ENCODE measurements at regions not wholly inside any gene's neighbourhood (a gene's known extent, or its start where the extent isn't known, plus 50 kb on each side); places are given as distances from the start of the nearest gene placed in this dataset.

DNA sequence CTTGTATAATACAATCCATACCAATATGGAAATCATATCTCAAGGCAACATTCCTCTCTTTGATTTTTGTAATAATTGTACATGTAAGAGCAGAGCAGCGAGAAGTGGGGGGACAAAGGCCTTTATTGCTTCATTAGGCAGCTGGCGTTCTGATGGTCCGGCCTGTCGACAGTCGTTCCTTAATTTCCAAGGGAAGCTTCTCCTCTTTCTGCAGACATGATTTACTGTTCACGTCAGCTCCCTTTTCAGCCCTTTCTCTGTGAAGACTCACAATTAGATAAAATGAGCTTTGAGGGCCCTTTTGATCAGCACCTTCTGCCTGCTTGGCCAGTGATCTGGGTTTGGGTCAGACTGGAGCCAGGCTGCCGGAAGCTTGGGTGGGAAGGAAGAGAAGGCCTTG is 65.6 kb upstream of the CTBP2 start:
- intact Hi-C loops (cut with micrococcal nuclease) (no loop called here), dilution Hi-C loops (cut with MboI; ENCODE audit: extremely low pct_ligation_motif_present, low sequenced_read_pairs) (no loop called here)
- H3K9ac ChIP-seq (replicated peaks; ENCODE audit: extremely low read depth, insufficient read depth, low read length) = no peak overlapping the region
- FAIRE-seq = no peak
- BruUV-seq (replicated peaks) = no TSS peak
- H4K20me1 ChIP-seq (replicated peaks; ENCODE audit: control insufficient read depth, extremely low read depth, insufficient read depth, low read length) = no peaks in the 10 kb centered on the region
- ChIA-PET POLR2A (no interaction called here), CTCF (no interaction called here)
- no peaks in the 10 kb centered on the region for H3K79me2 ChIP-seq (ENCODE audit: control insufficient read depth, insufficient read depth, low read length)
- H3K27ac ChIP-seq (ENCODE audit: insufficient read depth, low read depth, low read length) = no peak overlapping the region
- no peak for DNase-seq (ENCODE audit: low read depth, low spot score)
- no peak overlapping the region for H2AFZ ChIP-seq (ENCODE audit: low read depth, low read length)
- no peak overlapping the region for H3K4me2 ChIP-seq (ENCODE audit: insufficient read depth, low read length)
- no peaks in the 10 kb centered on the region for H3K27me3 ChIP-seq (ENCODE audit: control insufficient read depth in 2 of 2, insufficient read depth in 2 of 2, low read length in 2 of 2)
- H3K4me3 ChIP-seq (replicated peaks in 1 of 3; ENCODE audit: insufficient read depth in 1 of 3, low read depth in 1 of 3, low read length in 3 of 3) = no peak overlapping the region
- H3K36me3 ChIP-seq (ENCODE audit: control insufficient read depth in 2 of 2, extremely low read depth in 1 of 2, insufficient read depth in 2 of 2, low read length in 2 of 2) = no peaks in the 10 kb centered on the region
- no peaks in the 10 kb centered on the region for H3K9me3 ChIP-seq (replicated peaks; ENCODE audit: control insufficient read depth, insufficient read depth, low read length)
- H3K9me1 ChIP-seq (replicated peaks; ENCODE audit: control insufficient read depth, extremely low read depth, insufficient read depth, low read length) = no peaks in the 10 kb centered on the region
- no peak for TF ChIP-seq MYC (IDR thresholded peaks at IDR 0.05; ENCODE audit: low read depth, low read length)
- no peak for TF ChIP-seq EZH2 (IDR thresholded peaks at IDR 0.05; ENCODE audit: borderline replicate concordance, low read depth, low read length, severe bottlenecking)
- TF ChIP-seq GATA2 (IDR thresholded peaks at IDR 0.05; ENCODE audit: insufficient read depth, insufficient read length, low read depth, low read length) = no peak
- TF ChIP-seq FOS (IDR thresholded peaks at IDR 0.05; ENCODE audit: borderline replicate concordance, insufficient read depth, low read length) = no peak
- no peak for TF ChIP-seq JUN (IDR thresholded peaks at IDR 0.05; ENCODE audit: borderline replicate concordance, insufficient read depth, insufficient read length, low read depth)
- TF ChIP-seq, protein P1, sequence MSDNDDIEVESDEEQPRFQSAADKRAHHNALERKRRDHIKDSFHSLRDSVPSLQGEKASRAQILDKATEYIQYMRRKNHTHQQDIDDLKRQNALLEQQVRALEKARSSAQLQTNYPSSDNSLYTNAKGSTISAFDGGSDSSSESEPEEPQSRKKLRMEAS (IDR thresholded peaks at IDR 0.05; ENCODE audit: insufficient read depth, insufficient read length) = no peak
- no peak for TF ChIP-seq POLR2A (IDR thresholded peaks at IDR 0.05; ENCODE audit: low read depth, low read length)
- TF ChIP-seq CTCF (IDR thresholded peaks at IDR 0.05; ENCODE audit: extremely low read depth in 1 of 2, insufficient read depth in 1 of 2, low read depth in 1 of 2, low read length in 2 of 2) = no peak
- TF ChIP-seq POLR2AphosphoS5 (IDR thresholded peaks at IDR 0.05; ENCODE audit: insufficient read depth, low read depth, low read length) = no peak
- H3K4me1 ChIP-seq (ENCODE audit: control insufficient read depth, extremely low read depth, insufficient read depth, low read length) = no peaks in the 10 kb centered on the region
